Stimulated activated CD8-positive, alpha-beta memory T cell treated with anti-CD3 and anti-CD28 coated beads, Interleukin-7, amount 100 ng/mL, for 1 hour (primary cell): ENCODE measurements at regions not wholly inside any gene's neighbourhood (a gene's known extent, or its start where the extent isn't known, plus 50 kb on each side); places are given as distances from the start of the nearest gene placed in this dataset.

Experiments used
- DNase-seq, 2 donors: peaks; one replicate each; pipeline ENCODE4 v3.0.0-alpha.2; 2020; ENCODE audit warnings: low read depth in 2 of 2

GRCh38 chr12:123077298-123078119, 73.4 kb downstream of the PITPNM2 start:
- DNase-seq = no peak

GRCh38 chr12:123076604-123077297, 74.1 kb downstream of the PITPNM2 start:
- DNase-seq = peak; percentile 23 to 30

- DNase-seq = peak; percentile 46 to 56
These were observed 75.2 kb downstream of the PITPNM2 start for GRCh38 chr12:123075646-123076171.

GRCh38 chr12:123075087-123075645, 75.7 kb downstream of the PITPNM2 start:
- DNase-seq = no peak

- no peak for DNase-seq
These were observed 76.7 kb downstream of the PITPNM2 start for GRCh38 chr12:123073962-123074801.

GRCh38 chr12:123073292-123073691, 77.6 kb downstream of the PITPNM2 start:
- no peak for DNase-seq

GRCh38 chr12:123071857-123072256, 79.0 kb downstream of the PITPNM2 start:
- no peak for DNase-seq

- no peak for DNase-seq
These were observed 79.6 kb downstream of the PITPNM2 start for GRCh38 chr12:123071099-123071800.

GRCh38 chr12:123070267-123071081, 80.4 kb downstream of the PITPNM2 start:
- no peak for DNase-seq

GRCh38 chr12:123069436-123070266, 81.2 kb downstream of the PITPNM2 start:
- no peak for DNase-seq

GRCh38 chr12:123067654-123068053, 83.2 kb downstream of the PITPNM2 start:
- DNase-seq = no peak

- DNase-seq = no peak
These were observed 84.5 kb downstream of the PITPNM2 start for GRCh38 chr12:123066384-123066710.

- no peak for DNase-seq
These were observed 85.1 kb downstream of the PITPNM2 start for GRCh38 chr12:123065676-123066383.

- no peak for DNase-seq
These were observed 84.6 kb downstream of the ARL6IP4 start for GRCh38 chr12:123064885-123065619.

GRCh38 chr12:123064366-123064765, 83.9 kb downstream of the ARL6IP4 start:
- no peak for DNase-seq

- no peak for DNase-seq
These were observed 83.1 kb downstream of the ARL6IP4 start for GRCh38 chr12:123063535-123063934.

GRCh38 chr12:123062681-123063486, 82.4 kb downstream of the ARL6IP4 start:
- DNase-seq = no peak
